K562 (cell line): ENCODE measurements at regions not wholly inside any gene's neighbourhood (a gene's known extent, or its start where the extent isn't known, plus 50 kb on each side); places are given as distances from the start of the nearest gene placed in this dataset.

Experiments used
- C11orf30 ChIP-seq: fragments of 450-650 bp; IDR thresholded peaks from 2 replicates; pipeline ENCODE4 v1.6.1; 2016; ENCODE audit warnings: low read depth, mild to moderate bottlenecking
- CUX1 ChIP-seq: fragments of 200-800 bp; sonication (Bioruptor generic); IDR thresholded peaks from 2 replicates; pipeline ENCODE4 v1.6.1; 2016; ENCODE audit warnings: missing genetic modification characterization, missing compliant biosample characterization
- DEAF1 ChIP-seq: fragments of 450-650 bp; formaldehyde crosslinking; IDR thresholded peaks from 2 replicates; pipeline ENCODE4 v1.4.0; 2020; ENCODE audit warnings: mild to moderate bottlenecking, moderate library complexity
- MCM5 ChIP-seq: fragments of 450-650 bp; IDR thresholded peaks from 2 replicates; pipeline ENCODE4 v1.6.1; 2016; ENCODE audit warnings: low read depth
- NKRF ChIP-seq: fragments of 450-650 bp; IDR thresholded peaks from 2 replicates; pipeline ENCODE4 v1.6.1; 2016; ENCODE audit warnings: borderline replicate concordance
- NR4A1 ChIP-seq, 2 experiments: fragments of 250-450 bp in 1 of 2; fragments of 450-650 bp in 1 of 2; sonication (Bioruptor Pico) in 1 of 2; IDR thresholded peaks; 2 replicates each; pipeline versions ENCODE4 v1.4.0 to v1.6.1; 2016 to 2020; ENCODE audit warnings: mild to moderate bottlenecking in 2 of 2, missing compliant biosample characterization in 1 of 2, missing genetic modification characterization in 1 of 2, moderate library complexity in 1 of 2
- PHF8 ChIP-seq: fragments of 200-600 bp; sonication (generic); IDR thresholded peaks from 2 replicates; pipeline ENCODE4 v1.6.1; 2012; ENCODE audit warnings: mixed run types, mild to moderate bottlenecking, inconsistent platforms, low read length, moderate library complexity, borderline replicate concordance
- SMAD1 ChIP-seq: fragments of 150-350 bp; IDR thresholded peaks from 2 replicates; pipeline ENCODE4 v1.6.1; 2014; ENCODE audit warnings: low read length, low read depth; ENCODE audit not compliant: partially characterized antibody
- ZBTB7A ChIP-seq: IDR thresholded peaks from 2 replicates; pipeline ENCODE4 v1.6.1; 2011; ENCODE audit warnings: low read depth, mild to moderate bottlenecking, low read length, moderate library complexity, borderline replicate concordance; ENCODE audit not compliant: control insufficient read depth
- ZNF174 ChIP-seq: fragments of 250-450 bp; sonication (Bioruptor Pico); IDR thresholded peaks from 2 replicates; pipeline ENCODE4 v1.4.0; 2020; ENCODE audit warnings: mild to moderate bottlenecking
- ZNF354B ChIP-seq: fragments of 250-450 bp; sonication (Bioruptor Pico); IDR thresholded peaks from 2 replicates; pipeline ENCODE4 v1.4.0; 2020
- ZNF77 ChIP-seq: fragments of 250-450 bp; sonication (Bioruptor Pico); IDR thresholded peaks from 2 replicates; pipeline ENCODE4 v1.5.0; 2020
- TF ChIP-seq, protein P1 (sequence below): fragments of 450-650 bp; IDR thresholded peaks from 2 replicates; pipeline ENCODE4 v1.6.1; 2016
- TF ChIP-seq, protein P2 (sequence below): sonication (generic); IDR thresholded peaks from 2 replicates; pipeline ENCODE4 v1.6.1; 2016
- TF ChIP-seq, protein P3 (sequence below): fragments of 450-650 bp; IDR thresholded peaks from 2 replicates; pipeline ENCODE4 v1.6.1; 2017; ENCODE audit warnings: mild to moderate bottlenecking, moderate library complexity
- TF ChIP-seq, protein P4 (sequence below): fragments of 250-450 bp; sonication (Bioruptor Pico); IDR thresholded peaks from 2 replicates; pipeline ENCODE4 v1.6.1; 2021; ENCODE audit warnings: mild to moderate bottlenecking

DNA sequence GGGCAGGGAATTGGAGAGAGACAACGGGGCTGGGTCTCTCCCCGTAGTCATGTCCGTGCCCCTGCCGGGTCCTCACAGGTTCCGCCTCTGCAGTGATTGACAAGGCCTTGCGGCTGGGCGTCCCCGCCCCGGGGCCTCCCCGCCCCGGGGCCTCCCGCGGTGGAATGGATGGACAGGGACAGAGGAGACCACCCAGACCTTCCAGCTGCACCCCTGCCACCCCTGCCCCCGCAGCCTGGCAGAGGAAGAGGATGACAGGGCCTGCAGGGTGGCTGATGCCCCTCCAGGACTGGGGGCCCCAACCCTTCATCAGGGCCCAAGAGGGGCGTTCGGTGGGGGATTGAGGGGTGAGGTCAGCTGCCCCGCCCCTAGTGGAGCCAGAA lies 216.4 kb upstream of the CIBAR2 start (continued):
- no peak for TF ChIP-seq CUX1 (CRISPR knock-in tag)
- TF ChIP-seq NR4A1 (CRISPR knock-in tag; IDR thresholded peaks at IDR 0.05): no peak
- TF ChIP-seq NR4A1 (tag; IDR thresholded peaks at IDR 0.05): no peak
- no peak for TF ChIP-seq NKRF
- no peak for TF ChIP-seq MCM5
- TF ChIP-seq, protein P1, sequence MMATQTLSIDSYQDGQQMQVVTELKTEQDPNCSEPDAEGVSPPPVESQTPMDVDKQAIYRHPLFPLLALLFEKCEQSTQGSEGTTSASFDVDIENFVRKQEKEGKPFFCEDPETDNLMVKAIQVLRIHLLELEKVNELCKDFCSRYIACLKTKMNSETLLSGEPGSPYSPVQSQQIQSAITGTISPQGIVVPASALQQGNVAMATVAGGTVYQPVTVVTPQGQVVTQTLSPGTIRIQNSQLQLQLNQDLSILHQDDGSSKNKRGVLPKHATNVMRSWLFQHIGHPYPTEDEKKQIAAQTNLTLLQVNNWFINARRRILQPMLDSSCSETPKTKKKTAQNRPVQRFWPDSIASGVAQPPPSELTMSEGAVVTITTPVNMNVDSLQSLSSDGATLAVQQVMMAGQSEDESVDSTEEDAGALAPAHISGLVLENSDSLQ: peak; percentile 95
- TF ChIP-seq ZBTB7A: 0 out of 2 replicates have a peak, but pooled peaks have one; percentile 17
- no peak for TF ChIP-seq ZNF174 (CRISPR knock-in tag)
- no peak for TF ChIP-seq ZNF77 (CRISPR knock-in tag)
- no peak for TF ChIP-seq ZNF354B (CRISPR knock-in tag)
- no peak for TF ChIP-seq C11orf30
- no peak for TF ChIP-seq DEAF1 (CRISPR knock-in tag)
- TF ChIP-seq, protein P2, sequence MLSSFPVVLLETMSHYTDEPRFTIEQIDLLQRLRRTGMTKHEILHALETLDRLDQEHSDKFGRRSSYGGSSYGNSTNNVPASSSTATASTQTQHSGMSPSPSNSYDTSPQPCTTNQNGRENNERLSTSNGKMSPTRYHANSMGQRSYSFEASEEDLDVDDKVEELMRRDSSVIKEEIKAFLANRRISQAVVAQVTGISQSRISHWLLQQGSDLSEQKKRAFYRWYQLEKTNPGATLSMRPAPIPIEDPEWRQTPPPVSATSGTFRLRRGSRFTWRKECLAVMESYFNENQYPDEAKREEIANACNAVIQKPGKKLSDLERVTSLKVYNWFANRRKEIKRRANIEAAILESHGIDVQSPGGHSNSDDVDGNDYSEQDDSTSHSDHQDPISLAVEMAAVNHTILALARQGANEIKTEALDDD: no peak
- TF ChIP-seq SMAD1: no peak
- TF ChIP-seq, protein P3, sequence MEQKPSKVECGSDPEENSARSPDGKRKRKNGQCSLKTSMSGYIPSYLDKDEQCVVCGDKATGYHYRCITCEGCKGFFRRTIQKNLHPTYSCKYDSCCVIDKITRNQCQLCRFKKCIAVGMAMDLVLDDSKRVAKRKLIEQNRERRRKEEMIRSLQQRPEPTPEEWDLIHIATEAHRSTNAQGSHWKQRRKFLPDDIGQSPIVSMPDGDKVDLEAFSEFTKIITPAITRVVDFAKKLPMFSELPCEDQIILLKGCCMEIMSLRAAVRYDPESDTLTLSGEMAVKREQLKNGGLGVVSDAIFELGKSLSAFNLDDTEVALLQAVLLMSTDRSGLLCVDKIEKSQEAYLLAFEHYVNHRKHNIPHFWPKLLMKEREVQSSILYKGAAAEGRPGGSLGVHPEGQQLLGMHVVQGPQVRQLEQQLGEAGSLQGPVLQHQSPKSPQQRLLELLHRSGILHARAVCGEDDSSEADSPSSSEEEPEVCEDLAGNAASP: no peak
- TF ChIP-seq PHF8: no peak
- TF ChIP-seq, protein P4, sequence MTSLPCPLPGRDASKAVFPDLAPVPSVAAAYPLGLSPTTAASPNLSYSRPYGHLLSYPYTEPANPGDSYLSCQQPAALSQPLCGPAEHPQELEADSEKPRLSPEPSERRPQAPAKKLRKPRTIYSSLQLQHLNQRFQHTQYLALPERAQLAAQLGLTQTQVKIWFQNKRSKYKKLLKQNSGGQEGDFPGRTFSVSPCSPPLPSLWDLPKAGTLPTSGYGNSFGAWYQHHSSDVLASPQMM (CRISPR knock-in tag): no peak
